ENCODE measurements at regions not wholly inside any gene's neighbourhood (a gene's known extent, or its start where the extent isn't known, plus 50 kb on each side); places are given as distances from the start of the nearest gene placed in this dataset.

DNA sequence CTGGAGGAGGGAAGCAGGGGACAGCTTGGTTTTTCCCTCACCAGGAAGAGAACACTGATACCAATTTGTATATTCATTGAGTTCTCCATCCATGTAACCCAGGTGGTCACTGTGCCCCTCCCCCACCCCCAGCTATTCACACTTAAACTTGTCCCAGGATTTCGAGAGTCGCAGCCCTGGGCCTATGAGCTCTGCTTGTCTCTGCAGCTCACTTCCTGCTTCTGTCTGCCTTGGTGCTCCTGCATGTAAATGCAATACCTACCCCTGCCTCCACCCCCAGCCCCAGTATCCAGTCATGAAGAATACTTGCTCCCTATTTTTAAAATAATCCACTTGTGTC lies 452.2 kb downstream of the BCL11B start:
- no peak for DNase-seq

DNA sequence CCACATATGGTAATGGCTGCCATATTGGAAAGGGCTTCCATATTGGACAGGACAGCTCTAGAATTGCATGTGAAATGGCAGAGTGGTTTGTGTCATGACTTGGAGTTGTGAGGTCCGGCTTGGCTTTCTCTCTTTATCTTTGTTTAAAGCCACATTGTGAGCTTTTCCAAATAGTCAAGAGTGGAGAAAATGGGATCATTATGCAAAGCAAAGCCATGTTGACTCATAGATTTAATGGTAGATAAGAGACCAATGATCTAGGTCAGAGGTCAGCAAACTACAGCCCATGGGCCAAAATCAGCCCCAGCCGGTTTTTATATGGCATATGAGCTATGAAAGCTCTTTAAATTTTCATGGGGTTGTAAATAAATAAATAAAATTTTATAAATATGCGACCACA lies 449.1 kb downstream of the BCL11B start:
- no peak for DNase-seq

DNA sequence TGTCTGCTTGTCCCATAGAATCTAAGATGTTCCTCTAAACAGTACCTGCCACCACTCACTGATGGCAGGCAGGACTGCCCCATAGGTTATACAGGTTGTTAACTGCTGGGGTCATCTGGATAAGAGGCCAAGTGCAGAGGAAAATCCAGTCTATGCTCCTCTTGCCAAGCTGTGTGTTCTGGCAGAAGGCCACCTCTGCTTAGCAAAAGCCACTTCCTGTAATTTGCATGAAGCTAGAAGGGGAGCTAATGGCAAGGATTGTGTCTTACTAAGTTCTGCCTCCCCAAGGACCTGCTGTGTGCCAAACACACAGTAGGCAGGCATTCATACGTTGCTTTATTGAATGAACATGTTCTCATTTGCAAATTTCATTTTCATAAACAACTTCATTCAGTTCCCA lies 445.4 kb downstream of the BCL11B start:
- DNase-seq, result no peak

DNA sequence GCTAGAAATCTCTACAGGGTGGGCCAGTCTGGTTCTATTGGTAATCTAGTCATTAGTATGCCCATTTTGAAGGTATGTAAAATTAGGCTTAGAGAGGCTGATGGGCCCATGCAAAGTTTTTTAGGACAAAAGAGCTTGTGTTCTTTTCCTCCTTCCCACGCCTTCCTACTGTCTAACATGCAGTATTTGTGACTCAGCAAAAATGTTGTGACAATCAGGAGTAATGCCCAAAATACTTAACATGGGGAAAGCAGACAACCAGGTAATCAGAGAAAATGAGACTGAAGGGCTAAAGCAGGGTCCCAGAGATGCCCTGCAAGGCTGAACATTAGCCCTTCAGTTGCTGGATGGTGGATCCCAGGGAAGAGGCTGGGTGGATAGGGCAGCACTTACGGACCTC lies 437.9 kb downstream of the BCL11B start:
- no peak for DNase-seq

DNA sequence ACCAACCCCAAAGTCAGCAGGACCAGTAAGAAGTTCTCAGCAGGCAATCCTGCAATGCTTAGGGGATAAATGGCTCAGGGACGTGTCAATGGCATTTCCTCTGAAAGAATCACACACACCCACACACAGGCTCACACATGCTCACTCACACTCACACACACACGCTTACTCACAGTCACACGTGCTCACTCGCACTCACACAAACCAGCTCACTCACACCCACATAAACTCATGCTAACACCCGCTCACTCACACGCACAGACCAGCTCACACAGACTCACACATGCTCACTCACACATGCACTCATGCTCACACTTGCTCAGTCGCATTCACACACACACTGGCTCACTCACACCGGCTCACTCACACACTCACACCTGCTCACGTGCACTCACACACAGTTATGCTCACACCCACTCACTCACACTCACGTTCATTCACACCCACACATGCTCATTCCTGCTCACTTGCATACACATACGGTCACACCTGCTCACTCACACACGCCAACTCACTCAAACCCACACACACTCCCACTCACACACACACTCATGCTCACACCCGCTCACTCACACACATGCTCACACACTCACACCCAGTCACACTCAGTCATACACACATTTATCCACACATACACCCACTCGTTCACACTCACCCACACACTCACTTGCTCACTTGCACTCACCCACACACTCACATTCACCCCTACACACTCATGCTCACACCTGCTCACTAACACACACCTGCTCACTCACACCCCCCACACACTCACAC lies 436.8 kb downstream of the BCL11B start:
- DNase-seq, result no peak

DNA sequence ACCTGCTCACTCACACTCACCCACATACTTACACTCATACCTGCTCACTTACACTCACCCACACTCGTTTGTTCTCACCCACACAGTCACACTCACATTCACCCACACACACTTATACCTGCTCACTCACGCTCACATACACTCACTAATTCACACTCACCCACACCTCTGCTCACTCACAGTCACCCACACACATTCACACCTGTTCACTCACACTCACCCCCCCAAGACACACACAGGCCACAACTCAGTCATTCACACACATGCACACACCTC lies 436.2 kb downstream of the BCL11B start:
- DNase-seq, result no peak

DNA sequence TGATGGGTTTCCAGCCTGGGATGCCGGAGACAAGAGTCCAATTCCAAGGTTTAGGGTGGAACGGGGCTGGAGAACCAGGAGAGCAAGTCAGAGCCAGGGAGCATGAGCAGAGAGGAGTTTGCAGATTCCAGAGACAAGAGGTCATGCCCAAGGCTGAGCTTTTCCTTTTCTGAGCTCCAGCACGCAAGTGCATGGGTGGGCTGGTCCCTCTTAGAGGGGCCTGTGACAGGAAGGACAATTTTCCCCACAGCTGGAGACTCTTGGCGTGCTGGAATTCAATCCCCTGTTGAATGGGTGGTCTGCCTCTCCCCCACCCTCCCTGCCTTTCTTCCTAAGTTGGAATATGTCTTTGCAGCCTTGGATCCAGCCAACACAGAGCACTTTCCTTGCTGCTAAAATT lies 431.9 kb downstream of the BCL11B start:
- no peak for DNase-seq

DNA sequence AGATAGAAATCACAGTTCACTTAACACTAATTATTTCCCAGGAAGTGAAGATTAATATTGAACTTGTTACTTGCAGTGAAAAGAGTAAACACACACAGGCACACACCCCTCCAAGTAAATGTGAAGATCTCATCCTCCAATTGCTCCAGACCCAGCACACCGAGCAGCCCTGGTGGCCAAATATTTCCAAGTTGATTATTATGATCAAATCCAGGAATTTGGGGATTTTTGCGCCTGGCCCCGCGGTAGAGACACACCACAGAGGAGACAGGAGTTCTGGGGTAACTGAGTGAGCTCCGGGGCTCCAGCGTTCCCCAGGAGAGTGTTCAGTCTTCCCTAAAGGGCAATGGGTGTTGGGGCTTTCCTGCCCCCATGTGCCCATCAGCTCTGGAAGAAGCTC lies 431.5 kb downstream of the BCL11B start:
- DNase-seq, result no peak

DNA sequence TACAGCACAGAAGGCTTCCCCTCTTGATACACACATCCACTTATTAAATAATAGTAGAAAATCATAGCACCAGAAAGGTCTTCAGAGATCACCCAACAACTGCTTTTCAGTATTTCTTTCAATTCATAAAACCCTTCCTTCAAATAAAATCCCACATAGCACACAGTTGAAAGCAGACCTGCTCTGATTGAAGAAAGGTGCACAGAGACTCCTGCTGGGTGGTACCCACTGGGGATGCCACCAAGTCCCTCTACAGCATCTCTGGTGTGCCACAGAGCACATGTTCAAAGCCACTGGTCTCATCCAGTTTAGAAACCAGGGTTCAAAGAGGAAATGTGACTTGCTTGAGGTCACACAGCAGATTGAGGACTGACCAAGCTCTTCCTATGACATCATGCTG lies 427.5 kb downstream of the BCL11B start:
- no peak for DNase-seq

DNA sequence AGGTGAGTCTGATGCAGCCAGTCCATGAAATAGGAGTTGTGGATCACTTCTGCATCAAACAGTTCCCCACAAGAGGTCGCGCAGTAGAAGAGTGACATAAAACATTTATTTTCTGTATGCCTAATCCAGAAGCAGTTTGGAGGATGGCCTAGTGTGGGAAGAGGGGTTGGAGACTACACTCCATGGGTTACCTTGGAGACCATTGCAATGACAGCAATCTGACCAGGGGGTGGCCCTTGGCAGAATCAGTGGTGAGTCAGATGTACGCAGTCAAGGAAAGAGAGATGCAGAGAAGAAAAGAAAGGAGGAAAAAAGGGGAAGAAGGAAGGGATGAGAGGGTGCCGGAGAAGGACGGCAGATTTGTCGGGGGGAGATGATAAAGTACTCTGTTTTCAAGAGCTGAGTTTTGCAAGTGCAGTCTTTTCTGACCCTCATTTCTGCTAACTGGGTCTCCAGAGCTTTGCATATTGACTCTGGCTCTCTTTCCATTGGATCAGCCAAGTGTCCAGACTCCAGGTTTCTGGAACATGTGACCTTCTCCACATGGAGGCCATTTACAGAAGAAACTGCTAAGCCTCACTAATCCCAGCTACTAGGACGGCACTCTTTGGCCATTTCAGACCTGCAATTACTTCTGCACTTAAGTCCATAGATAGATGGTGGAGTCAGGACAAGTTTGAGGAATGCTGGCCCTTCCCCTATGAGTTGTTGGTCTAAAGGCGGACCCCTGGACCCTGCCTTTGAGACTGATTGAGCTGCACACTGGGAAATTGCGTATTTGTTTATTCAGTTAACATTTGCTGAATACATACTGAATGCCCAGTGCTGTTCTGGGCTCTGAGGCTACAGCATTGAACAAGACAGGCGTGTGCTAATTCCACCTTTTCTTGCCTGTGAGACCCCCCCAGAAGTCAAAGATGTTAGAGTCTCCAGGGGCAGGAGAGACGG lies 424.2 kb downstream of the BCL11B start:
- no peak for DNase-seq

DNA sequence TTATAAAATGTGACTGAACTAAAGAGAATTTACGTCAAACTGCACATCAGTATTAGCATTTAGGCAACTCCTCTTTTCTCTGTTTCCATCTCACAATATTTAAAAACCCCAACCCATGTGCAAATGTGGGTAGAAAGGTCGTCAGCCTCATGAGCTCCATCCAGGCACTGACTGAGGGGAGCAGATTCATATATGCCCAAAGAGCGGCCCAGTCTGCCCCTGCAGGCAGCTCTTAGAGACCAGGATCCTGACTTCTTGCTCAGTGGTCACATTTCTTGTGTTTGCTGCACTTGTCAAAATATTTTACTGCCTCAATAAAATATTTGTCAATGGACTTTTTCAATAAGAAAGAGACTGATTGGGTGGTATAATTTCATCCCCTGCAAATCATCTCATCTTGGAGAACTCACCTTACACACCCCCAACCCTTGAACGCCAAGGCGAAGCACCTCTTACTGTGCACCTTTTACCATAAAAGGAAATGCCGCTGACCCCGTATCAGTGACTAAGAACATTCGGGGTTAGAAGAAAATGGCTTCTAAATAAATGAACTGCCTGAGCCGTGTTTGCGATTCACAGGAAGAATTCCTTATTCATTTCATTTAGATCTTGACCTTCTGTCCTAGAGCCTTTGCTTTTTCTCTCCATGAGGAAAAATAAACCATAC lies 418.8 kb downstream of the BCL11B start:
- no peak for DNase-seq

DNA sequence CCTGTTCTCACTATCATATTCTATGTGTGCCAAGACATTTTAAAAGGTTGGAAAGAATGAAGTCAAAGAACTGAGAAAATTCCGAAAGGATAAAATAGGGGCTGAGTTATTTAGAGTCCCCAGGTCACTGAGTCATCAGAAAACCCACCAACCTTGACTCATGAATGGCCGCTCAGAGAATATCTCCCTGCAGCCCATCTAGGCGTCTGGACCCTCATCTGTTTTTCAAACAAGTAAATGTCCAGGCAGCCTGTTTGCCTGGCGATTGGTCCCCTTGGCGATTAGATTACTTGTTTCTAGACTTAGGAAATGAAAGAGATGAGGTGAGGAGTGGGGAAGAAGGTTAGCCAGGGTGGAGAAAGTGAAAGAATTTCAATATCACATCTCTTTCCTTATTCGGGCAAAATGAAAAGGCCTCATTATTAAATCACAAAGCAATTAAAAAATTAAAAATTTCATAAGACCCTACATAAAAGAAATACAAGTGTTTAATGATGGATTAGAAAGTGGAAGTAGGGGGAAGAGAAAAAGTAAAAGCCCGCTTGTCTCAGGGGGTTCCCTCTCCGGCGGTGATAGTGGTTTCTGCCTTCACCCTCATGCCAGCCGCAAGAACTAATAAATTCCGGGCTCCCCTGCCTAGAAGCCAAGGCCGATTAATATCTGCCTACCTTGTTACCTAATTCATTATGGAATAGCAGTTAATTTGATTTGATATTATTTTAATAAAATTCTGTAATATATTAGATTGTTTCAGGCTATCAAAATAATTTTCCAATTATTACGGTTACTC lies 415.9 kb downstream of the BCL11B start:
- DNase-seq, result no peak

DNA sequence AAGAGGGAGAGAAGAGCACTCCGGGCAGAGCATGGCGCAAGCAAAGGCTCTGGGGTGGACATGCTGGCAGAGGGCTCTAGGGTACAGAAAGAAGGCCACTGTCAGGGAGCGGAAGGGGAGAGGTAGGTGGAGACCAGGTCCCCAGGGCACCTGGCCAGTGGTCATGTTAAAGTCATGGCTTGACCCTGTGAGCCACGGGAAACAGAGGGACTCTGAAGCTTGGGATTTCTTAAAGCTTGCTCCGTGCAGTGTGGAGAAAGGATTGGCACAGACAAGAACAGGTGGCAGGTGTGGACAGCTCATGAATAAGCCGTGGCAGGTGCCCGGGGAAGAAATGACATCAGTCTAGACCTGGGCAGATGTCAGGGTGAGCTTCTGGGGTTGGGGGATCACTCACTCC lies 413.8 kb downstream of the BCL11B start:
- no peak for DNase-seq

DNA sequence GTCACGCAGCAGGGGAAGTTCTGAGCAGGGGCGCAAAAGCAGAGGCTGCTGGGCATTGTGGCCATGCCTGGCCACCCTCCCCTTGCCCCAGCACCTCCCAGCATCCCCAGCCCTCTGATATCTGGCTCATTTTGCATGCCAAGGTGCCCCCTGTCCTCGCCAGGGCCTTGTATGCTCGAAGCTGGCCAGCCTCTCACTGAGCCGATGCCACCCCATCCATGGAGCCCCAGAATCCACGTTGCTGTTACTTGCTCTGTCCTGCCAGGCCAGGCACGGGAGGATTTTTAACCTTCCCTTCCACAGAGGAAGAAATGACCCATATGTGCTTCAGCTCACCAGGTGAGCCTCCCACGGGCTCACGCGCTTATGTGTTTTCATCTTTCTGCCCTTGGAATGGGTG lies 413.4 kb downstream of the BCL11B start:
- DNase-seq, result no peak

DNA sequence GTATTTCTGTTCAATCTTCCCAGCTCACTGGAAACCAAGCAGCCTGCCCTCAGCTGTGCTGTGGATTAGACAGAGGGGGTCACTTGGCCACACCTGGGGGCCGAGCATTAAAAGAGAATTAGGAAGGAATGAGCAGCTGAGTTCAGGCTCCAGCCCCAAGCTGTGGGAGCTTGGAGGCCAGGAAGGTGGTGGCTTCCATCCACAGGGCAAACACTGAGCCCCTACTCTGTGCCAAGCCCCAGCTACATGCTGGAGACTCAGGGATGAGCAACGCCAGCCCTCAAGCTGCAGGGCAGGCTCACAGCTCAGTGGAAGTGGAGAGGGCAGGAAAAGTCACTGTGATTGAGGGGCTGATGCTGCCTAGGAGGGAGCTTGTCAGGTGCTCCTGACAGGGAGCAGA lies 412.7 kb downstream of the BCL11B start:
- no peak for DNase-seq

DNA sequence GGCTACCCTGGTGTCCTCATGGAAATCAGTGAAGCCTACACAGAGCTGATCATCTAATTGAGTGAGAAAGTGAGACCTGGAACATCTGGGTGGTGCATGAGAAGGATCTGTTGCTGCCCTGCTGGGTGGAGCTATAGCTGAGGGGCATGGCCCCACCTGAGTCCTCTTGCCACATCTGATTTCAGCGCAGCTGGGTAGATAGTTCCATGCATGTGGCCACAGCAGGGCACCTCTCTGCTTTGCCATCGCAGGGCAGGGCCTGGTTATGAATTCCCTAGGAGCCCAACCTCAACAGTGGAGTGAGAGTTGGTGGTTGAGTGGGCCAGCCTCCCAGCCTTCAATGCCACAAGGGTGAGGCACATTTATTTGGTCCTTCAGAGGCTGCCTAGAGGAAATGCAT lies 407.8 kb downstream of the BCL11B start:
- DNase-seq, result no peak

DNA sequence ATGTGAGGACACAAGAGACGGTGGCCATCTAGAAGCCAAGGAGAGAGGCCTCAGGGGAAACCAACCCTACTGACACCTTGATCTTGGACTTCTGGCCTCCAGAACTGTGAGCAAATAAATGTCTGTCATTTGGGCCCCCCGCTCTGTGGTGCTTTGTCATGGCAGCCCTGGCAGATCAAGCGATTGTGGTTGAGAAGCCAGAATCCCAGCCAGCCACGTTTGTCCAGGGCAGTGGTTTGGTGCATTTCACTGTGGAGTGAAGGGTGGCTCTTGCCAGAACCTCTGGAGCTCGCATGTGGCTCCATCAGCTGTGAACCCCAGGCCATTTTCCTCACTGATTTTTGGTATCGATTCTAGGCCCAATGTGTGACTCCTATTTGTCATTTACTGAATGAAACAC lies 404.9 kb downstream of the BCL11B start:
- DNase-seq, result no peak

DNA sequence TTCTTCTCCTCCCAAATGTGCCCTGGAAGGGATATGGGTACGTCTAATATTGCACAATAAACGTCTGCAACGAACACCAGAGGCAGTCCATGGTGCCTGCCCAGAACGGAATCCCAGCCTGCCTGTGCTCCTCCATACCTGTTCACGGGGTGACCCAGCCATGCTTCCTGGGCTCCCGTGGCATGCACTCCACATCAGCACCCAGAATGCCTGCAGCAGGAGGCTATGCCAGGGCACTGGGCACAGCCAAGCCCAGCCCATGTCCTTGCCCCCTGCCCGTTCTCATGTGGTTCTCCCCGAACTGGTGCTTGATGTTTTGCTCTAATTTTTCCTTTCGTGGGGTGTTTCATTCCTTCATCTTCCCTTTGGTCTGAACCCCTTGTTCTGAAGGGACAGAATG lies 404.3 kb downstream of the BCL11B start:
- DNase-seq, result no peak

DNA sequence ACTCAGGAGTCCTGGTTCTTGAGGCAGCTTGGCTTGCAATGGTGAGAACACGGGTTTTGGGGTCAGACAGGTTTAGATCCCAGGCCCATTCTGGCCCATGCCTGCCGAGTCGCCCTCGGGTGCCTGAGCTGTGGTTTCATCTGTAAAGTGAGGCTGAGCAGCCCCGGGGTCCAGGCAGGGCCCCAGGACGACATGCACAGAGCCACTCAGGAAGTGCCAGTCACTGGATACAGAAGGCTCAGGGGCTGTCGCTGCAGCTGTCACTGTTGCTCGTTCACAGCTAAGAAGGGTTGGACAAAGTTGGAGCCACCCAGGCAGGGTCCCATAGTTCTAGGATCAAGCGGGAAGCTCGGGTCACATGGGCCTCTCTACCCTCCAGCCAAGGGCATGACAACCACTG lies 403.1 kb downstream of the BCL11B start:
- DNase-seq, result no peak

DNA sequence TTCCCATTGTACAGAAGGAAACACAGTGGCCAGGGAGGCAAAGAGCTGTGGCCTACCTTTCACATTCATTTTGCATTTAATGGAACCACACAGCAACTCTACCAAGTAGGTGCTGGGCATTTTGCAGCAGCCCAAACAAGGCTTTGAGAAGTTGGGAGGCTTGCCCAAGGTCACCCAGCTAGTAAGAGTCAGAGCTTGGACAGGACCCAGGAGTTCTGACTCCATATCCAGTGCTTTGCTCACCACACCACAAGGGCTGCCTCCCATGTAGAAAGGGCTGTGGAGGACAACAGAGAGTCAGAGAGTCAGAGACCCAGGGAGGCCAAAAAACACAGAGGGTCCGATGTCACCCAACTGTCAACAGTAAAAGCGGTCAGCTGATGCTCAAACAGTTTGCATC lies 400.2 kb downstream of the BCL11B start:
- DNase-seq, result no peak

DNA sequence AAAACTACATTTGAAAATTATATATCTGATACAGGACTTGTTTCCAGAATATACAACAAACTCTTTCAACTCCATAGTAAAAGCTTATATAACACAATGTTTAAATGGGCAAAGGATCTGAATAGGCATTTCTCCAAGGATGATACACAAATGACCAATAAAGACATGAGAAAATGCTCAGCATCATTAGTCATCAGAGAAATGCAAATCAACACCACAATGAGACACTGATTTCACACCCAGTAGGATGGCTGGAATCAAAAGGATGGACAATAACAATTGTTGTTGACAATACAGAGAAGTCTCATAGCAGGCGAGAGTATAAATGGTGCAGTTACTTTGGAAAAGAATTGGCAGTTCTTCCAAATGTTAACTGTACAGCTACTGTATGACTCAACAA lies 394.9 kb downstream of the BCL11B start:
- no peak for DNase-seq

DNA sequence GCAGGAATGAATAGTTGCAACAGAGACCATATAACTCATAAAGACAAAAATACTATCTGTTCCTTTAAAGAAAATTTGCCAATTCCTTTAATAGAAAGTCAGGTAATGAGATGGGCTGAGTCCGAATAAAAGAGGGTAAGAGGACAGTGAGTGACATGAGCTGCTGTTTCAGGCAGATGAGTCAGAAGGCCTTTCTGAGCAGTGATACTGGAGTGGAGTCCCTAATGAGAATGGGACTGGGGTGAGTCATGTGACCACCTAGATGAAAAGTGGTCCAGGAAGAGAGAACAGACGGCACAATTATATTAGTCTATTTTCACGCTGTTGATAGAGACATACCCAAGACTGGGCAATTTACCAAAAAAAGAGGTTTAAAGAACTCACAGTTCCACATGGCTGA lies 393.7 kb downstream of the BCL11B start:
- DNase-seq, result no peak

DNA sequence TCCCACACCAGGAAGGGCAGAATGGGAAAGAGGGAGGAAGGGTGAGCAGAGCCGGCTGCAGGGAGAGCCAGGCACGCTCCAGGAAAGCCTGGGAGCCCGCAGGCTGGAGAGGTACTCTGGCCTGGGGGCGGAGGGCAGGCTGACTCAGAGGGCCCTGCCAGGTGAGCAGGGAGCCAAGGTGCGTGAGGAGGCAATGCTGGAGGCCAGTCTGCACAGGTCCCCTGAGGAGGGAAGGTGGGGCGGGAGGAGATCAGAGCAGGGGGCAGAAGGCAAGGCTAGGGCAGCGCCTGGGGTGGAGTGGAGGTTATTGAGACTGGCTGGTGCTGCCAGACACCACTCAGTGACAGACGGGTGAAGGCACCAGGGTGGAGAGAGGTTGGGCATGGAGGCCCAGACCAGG lies 385.0 kb downstream of the BCL11B start:
- DNase-seq, result no peak
